Esophagus (tissue), 2 donors: ENCODE measurements at regions not wholly inside any gene's neighbourhood (a gene's known extent, or its start where the extent isn't known, plus 50 kb on each side); places are given as distances from the start of the nearest gene placed in this dataset.
"Not testable (repeated sequence)": the region's sequence is repeated elsewhere in the genome, so short reads cannot be mapped to it uniquely, and the experiment has no call there.

ENCODE experiments used
- H3K27ac ChIP-seq, 2 donors: one replicate each; pipeline ENCODE4 v1.5.1; 2013; ENCODE audit warnings: low read depth in 2 of 2, mild to moderate bottlenecking in 2 of 2, inconsistent platforms in 1 of 2, low read length in 1 of 2, moderate library complexity in 1 of 2
- H3K27me3 ChIP-seq, 2 donors: one replicate each; pipeline ENCODE4 v1.6.1; 2013; ENCODE audit warnings: low read length in 2 of 2, control low read depth in 1 of 2, mild to moderate bottlenecking in 1 of 2; ENCODE audit not compliant: insufficient read depth in 2 of 2, control insufficient read depth in 1 of 2
- H3K36me3 ChIP-seq, 2 donors: one replicate each; pipeline ENCODE4 v1.6.1; 2013; ENCODE audit warnings: low read length in 1 of 2; ENCODE audit not compliant: control insufficient read depth in 2 of 2, insufficient read depth in 2 of 2
- H3K4me1 ChIP-seq, 2 donors: one replicate each; pipeline ENCODE4 v1.6.1; 2013; ENCODE audit warnings: low read length in 1 of 2; ENCODE audit not compliant: control insufficient read depth in 2 of 2, insufficient read depth in 2 of 2
- H3K4me3 ChIP-seq, 2 donors: one replicate each; pipeline ENCODE4 v1.5.1; 2013; ENCODE audit warnings: low read length in 2 of 2, mild to moderate bottlenecking in 2 of 2, low read depth in 1 of 2, moderate library complexity in 1 of 2
- H3K9me3 ChIP-seq, 2 donors: one replicate each; pipeline ENCODE4 v1.6.1; 2013; ENCODE audit warnings: mild to moderate bottlenecking in 2 of 2, low read depth in 1 of 2, low read length in 1 of 2, moderate library complexity in 1 of 2; ENCODE audit not compliant: control insufficient read depth in 2 of 2, insufficient read depth in 1 of 2
- WGBS, 2 donors: extraction: QIAGEN DNeasy Blood & Tissue Kit; methylation state at CpG; one replicate each; pipeline ENCODE4 v1.1.7; 2013; 5-methylcytosine and 5-hydroxymethylcytosine counted together
- donor health status: healthy with polysubstance abuse.
- donor health status: Bipolar disorder and iron deficiency.

- Histone ChIP-seq H3K36me3 (no peaks in the 10 kb centered on the region), H3K27me3 (no peaks in the 10 kb centered on the region), H3K4me3 (no peak overlapping the region), H3K9me3 (peaks cover 0 to 4% of the 10 kb centered on the region in 2 donors), H3K27ac (no peak overlapping the region), H3K4me1 (no peaks in the 10 kb centered on the region)
- 90 to 100% methylated on average over 1 of the region's 1 CpG for WGBS, 2 donors
Measured at GRCh38 chr3:181512787-181513186, 198.9 kb upstream of the SOX2 start.

- WGBS, 2 donors, result 65% methylated on average over 3 of the region's 3 CpGs
- H3K4me3 ChIP-seq, result no peak overlapping the region
- no peaks in the 10 kb centered on the region for H3K36me3 ChIP-seq
- H3K9me3 ChIP-seq, result peaks cover 0 to 6% of the 10 kb centered on the region in 2 donors
- H3K27ac ChIP-seq, result no peak overlapping the region
- H3K27me3 ChIP-seq, result no peaks in the 10 kb centered on the region
- no peaks in the 10 kb centered on the region for H3K4me1 ChIP-seq
Measured at GRCh38 chr3:181510500-181510899, 201.2 kb upstream of the SOX2 start.

GRCh38 chr3:181497358-181497757 is 214.4 kb upstream of the SOX2 start:
- Histone ChIP-seq H3K9me3 (peaks cover 0 to 1% of the 10 kb centered on the region in 2 donors), H3K36me3 (no peaks in the 10 kb centered on the region), H3K4me1 (no peaks in the 10 kb centered on the region), H3K4me3 (no peak overlapping the region), H3K27ac (no peak overlapping the region), H3K27me3 (no peaks in the 10 kb centered on the region)
- WGBS, 2 donors, result 75 to 85% methylated on average over 3 of the region's 3 CpGs

GRCh38 chr3:181493423-181493822 is 218.3 kb upstream of the SOX2 start:
- WGBS, 2 donors, result 78 to 82% methylated on average over 3 of the region's 3 CpGs
- Histone ChIP-seq H3K4me1 (no peaks in the 10 kb centered on the region), H3K27me3 (no peaks in the 10 kb centered on the region), H3K4me3 (no peak overlapping the region), H3K36me3 (no peaks in the 10 kb centered on the region), H3K9me3 (no peaks in the 10 kb centered on the region), H3K27ac (no peak overlapping the region)

- Histone ChIP-seq H3K9me3 (no peaks in the 10 kb centered on the region), H3K4me3 (no peak overlapping the region), H3K27ac (no peak overlapping the region), H3K4me1 (no peaks in the 10 kb centered on the region), H3K27me3 (no peaks in the 10 kb centered on the region), H3K36me3 (no peaks in the 10 kb centered on the region)
- WGBS, 2 donors, result 85 to 92% methylated on average over 3 of the region's 3 CpGs
Measured at GRCh38 chr3:181488536-181488935, 223.2 kb upstream of the SOX2 start.

GRCh38 chr3:181487236-181487978 is 224.3 kb upstream of the SOX2 start:
- H3K36me3 ChIP-seq, result no peaks in the 10 kb centered on the region
- H3K27ac ChIP-seq, result no peak overlapping the region
- H3K27me3 ChIP-seq, result no peaks in the 10 kb centered on the region
- no peaks in the 10 kb centered on the region for H3K4me1 ChIP-seq
- WGBS, 2 donors, result 48 to 52% methylated on average over 5 of the region's 5 CpGs
- no peak overlapping the region for H3K4me3 ChIP-seq
- no peaks in the 10 kb centered on the region for H3K9me3 ChIP-seq

GRCh38 chr3:181486141-181486885 is 225.4 kb upstream of the SOX2 start:
- H3K27ac ChIP-seq, result no peak overlapping the region
- WGBS, 2 donors, result 11 to 18% methylated on average over 7 of the region's 7 CpGs
- H3K27me3 ChIP-seq, result no peaks in the 10 kb centered on the region
- H3K4me3 ChIP-seq, result no peak overlapping the region
- H3K9me3 ChIP-seq, result no peaks in the 10 kb centered on the region
- H3K4me1 ChIP-seq, result no peaks in the 10 kb centered on the region
- H3K36me3 ChIP-seq, result no peaks in the 10 kb centered on the region

GRCh38 chr3:181484026-181484425 is 227.7 kb upstream of the SOX2 start:
- H3K4me1 ChIP-seq, result no peaks in the 10 kb centered on the region
- WGBS, 2 donors, result 81 to 97% methylated on average over 1 of the region's 1 CpG
- H3K36me3 ChIP-seq, result no peaks in the 10 kb centered on the region
- no peaks in the 10 kb centered on the region for H3K9me3 ChIP-seq
- no peaks in the 10 kb centered on the region for H3K27me3 ChIP-seq
- no peak overlapping the region for H3K4me3 ChIP-seq
- H3K27ac ChIP-seq, result no peak overlapping the region

- H3K4me1 ChIP-seq, result not testable (repeated sequence)
- H3K9me3 ChIP-seq, result peaks cover 0 to 12% of the 10 kb centered on the region in 2 donors
- WGBS, 2 donors, result 70 to 79% methylated on average over 1 of the region's 1 CpG
Measured at GRCh38 chr3:181475146-181475545, 236.6 kb upstream of the SOX2 start.

GRCh38 chr3:181470349-181470748 is 241.4 kb upstream of the SOX2 start:
- H3K36me3 ChIP-seq, result no peaks in the 10 kb centered on the region
- no peaks in the 10 kb centered on the region for H3K4me1 ChIP-seq
- no peaks in the 10 kb centered on the region for H3K27me3 ChIP-seq
- WGBS, 2 donors, result 83 to 92% methylated on average over 1 of the region's 1 CpG
- no peak overlapping the region for H3K4me3 ChIP-seq
- no peaks in the 10 kb centered on the region for H3K9me3 ChIP-seq
- H3K27ac ChIP-seq, result no peak overlapping the region

More at GRCh38 chr3:181475146-181475545, 236.6 kb upstream of the SOX2 start:
- H3K27ac ChIP-seq, H3K4me3 ChIP-seq, H3K27me3 ChIP-seq, H3K36me3 ChIP-seq: not testable (repeated sequence)
